GM18861 (cell line): ENCODE measurements at regions not wholly inside any gene's neighbourhood (a gene's known extent, or its start where the extent isn't known, plus 50 kb on each side); places are given as distances from the start of the nearest gene placed in this dataset.

Source experiments
- ATAC-seq: cut with Tn5 transposase; IDR thresholded peaks from one replicate; pipeline ENCODE4 v1.9.1; 2021; ENCODE audit not compliant: unreplicated experiment

- ATAC-seq: no peak
Measured at GRCh38 chr2:173664513-173664910, 300.7 kb downstream of the SP3 start.

DNA sequence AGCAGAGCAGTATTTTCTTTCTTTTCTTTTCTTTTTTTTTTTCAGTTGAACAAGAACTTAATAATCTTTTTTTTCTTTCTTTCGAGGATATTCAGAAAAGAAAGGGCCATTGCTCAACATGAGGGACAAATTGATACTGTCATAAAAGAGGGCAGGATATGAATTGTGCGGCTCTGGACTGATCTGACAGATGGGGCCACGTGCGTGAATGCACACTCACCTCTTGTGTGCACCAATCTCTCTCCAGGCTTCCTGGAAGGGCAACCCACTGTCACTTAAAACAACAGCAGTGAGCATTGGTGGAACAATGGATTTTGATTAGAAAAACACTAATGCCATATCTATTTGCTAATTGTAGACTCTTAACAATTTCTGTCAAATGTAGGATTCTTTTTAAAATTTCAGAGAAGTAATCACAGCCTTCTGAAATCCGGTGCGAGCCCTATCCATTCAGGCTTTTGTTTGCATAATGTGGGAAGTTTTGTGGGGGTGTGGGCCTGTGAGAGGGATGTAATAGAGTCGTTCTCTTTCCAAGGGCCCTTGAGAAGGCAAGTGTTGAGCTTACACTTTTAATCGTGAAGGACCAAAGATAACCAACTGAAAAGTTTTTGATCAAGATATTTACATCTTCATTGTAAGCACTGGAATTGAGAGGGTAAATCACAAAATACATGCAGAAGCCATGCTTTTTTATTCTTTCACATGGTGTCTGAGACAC lies 298.8 kb downstream of the SP3 start:
- ATAC-seq: no peak

- no peak for ATAC-seq
Measured at GRCh38 chr2:173667014-173667413, 298.2 kb downstream of the SP3 start.

- no peak for ATAC-seq
Measured at GRCh38 chr2:173667415-173667814, 297.8 kb downstream of the SP3 start.

DNA sequence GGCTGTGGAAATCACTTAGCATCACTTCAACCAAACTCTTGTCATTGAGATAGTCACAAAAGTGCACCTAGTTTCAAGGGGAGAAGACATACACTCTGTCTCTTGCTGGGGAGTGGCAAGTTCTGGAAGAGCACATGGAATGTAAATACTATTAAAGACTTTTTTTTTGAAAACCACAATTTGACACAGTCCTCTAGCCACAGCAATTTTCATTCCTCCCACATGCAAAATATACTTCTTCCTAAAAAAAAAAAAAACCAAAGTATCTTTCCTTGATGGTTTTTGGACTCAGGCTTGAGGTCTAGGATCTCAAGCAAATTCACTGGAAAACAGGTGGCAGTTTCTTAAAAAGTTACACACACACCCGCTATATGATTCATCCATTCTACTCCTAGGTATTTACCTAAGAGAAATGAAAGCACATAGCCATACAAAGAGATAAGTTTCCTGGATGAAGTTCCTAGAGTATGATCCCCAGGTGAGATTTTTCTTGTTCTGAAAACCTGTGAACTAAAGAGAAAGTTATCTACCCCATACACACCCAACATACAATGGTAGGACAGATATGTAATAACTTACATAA lies 295.8 kb downstream of the SP3 start:
- no peak for ATAC-seq

DNA sequence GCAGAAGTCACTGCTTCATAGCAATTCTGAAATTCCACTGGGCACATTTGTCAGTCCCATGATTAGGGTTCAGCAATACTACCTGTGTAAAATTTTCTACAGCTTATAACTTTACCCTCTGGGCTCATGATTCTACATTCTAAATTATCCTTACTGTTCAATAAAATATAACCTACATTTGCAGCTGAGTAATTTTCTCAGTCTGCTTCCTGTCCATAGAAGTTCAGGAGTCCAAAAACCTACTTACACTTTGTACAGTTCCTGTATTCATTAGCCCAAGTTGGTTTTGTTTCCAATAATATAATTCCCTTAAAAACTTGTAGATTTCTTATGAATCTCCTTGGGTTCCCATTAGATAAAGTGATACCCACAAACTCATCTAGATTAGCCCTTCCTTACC lies 295.3 kb downstream of the SP3 start:
- no peak for ATAC-seq

DNA sequence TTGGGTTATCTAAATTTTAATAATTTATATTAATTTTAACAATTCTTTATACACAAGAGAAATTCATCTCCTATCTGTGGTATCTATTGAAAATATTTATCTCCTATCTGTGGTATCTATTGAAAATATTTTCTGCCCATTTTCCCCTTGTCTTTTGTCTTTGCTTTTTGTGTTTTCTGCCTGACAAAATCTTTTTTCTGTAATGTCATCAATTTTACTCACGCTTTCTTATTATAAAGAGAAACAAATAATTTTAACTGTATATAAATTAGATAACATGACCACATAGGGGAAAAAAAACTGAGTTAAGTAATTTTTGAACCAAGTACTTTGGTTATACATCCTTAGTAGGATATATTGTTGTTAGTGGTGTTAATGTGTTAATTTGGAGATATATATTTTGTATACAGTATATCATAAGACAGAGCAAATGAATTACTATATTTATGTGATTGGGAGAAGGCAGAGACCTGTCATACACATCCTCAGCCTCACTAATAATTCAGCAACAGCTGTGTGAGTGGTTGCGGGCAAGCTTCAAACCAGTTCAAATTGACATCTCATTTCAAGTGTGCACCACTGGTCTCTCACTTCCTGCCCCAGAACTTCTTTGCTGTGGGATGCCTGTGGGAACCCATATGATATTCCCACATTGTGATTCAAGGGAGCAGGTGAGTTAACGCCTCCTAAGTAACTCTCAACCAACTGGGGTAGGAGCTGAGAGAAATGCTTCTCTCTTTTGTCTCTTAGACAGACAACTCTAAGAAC lies 292.4 kb downstream of the SP3 start:
- no peak for ATAC-seq

GRCh38 chr2:173673640-173674039 lies 291.5 kb downstream of the SP3 start:
- no peak for ATAC-seq

DNA sequence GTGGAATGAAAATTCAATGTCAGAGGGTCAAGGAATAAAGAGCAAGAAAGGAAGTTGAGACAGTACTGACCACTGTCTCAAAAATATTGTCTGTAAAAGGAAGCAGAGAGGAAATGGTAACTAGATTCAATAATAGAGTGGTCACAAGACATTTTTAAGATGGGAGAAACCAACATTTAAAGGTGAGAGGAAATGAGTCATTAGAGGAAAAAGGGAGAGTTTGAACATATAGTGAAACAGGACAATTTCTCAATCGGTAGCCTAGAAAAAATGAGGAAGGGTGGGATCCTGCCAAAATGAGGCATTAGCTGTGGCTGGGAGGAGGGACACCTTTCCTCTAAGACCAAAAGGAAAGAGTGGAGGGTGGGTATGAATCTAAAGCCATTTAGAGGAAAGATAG lies 288.5 kb downstream of the SP3 start:
- ATAC-seq: no peak

GRCh38 chr2:173678186-173678585 lies 287.0 kb downstream of the SP3 start:
- ATAC-seq: no peak

- no peak for ATAC-seq
Measured at GRCh38 chr2:173680574-173680973, 284.6 kb downstream of the SP3 start.

DNA sequence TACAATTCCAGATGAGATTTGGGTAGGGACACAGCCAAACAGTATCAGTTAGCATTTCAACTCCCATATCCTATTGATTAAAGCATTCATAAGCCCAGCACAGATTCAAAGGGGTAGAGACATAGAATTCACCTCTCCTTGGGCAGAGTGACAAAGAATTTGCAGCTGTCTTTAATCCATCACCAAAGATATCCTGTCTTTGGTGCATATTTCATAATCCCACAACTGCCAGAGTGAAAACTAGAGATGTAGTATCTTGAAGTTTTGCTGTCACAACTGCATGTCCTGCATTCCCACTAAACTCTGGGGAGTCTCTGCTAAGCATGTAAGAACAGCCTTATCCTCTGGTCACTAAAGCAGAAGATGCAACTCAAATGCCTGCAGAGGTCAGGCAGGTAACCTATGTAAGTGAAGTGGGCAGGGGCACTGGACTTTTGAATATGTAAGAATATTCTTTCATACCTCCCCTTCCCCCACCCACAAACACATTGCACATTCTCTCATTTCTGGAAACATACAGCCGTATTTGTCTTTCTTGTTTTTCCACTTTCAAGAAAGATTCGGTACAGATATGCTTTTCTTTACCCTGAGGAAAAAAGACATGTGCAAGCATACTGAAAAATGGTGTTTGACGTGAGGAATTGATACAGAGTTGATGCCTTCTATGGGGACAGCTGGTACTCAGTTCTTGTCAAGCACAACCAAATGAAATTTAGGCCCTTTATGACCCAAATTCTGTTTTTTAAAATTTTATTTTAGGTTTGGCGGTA lies 283.1 kb downstream of the SP3 start:
- no peak for ATAC-seq

DNA sequence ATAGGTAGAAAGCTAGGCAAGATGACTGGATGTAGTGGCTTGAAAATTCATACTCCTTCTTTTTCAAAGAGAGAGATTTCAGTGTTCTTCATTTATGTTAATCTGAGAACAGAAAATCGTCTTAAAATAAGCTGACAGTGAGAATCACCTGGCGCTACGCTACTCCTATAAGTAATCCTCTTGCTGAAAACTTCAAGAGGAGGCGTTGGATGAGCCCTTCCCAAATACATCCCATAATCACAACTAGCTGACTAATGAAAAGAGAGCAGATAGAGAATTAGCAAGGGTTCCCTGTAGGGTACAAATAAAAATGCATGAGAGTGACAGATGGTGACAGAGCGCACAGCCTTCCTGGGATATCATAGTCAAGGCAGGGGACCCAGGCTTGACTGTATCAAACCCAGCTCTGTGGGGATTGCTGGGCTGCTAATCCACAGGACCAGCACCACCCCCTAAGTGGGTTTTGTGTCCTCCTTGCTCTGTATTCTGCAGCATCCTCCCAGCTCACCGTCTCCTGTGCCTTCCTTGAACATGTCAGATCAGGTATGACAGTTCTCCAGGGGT lies 280.2 kb downstream of the SP3 start:
- ATAC-seq: no peak

DNA sequence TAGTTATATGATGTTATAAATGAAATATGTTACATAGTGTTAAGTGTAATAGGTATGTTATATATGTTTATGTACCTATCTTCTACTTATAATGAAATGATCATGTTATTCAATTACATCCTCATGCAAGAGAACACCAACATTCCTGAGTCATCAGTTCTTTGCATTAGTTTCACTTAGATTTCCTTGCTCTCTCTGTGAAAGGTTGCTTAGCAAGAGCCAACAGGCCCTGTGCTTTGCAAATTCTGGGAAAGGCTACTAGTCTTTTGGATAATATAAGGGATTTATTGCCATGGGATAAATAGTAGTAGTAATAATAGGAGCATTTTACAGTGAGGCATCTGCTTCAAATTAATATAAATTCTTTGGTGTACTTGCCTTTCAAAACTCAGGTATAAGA lies 274.8 kb downstream of the SP3 start:
- ATAC-seq: no peak

GRCh38 chr2:173692068-173692467 lies 273.1 kb downstream of the SP3 start:
- no peak for ATAC-seq

- ATAC-seq: no peak
Measured at GRCh38 chr2:173693044-173693589, 272.1 kb downstream of the SP3 start.

DNA sequence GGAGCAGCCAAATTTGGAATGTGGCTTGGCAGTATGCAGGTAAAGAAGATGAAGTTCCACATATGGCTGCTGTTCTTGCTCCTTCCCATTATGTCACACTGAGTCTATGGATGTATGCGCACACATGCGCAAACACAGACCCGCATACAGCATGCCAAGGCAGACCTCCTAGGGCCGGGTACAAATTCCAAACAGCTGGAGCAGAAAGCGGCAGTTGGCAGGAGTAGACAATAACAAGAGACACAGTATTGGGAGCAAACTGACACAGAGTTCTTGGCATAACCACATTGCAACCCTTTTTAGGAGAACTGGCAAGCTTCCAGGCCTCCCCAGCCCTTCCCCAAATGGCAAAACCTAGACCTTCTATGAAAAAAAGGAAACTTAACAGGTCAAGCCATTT lies 268.9 kb downstream of the SP3 start:
- ATAC-seq: no peak

GRCh38 chr2:173697929-173698328 lies 267.2 kb downstream of the SP3 start:
- no peak for ATAC-seq

DNA sequence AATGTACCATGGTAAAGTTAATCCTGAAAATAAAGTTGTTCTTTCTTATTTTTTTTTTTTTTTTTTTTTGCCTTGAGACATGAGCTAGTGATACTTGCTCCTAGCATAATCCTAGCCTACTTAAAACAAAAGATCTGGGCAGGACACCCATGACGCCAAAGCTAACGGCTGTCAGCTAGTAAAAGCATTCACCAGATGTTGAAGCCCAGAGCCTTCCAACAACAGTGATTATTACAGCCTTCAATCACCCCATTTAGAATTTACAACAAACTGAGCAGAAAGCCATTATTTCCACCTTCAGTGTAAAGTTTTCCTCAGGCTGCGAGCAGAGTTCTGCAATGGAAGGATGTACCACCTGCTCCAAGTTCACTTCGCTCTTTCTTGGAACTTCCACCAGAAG lies 259.5 kb downstream of the SP3 start:
- ATAC-seq: no peak

DNA sequence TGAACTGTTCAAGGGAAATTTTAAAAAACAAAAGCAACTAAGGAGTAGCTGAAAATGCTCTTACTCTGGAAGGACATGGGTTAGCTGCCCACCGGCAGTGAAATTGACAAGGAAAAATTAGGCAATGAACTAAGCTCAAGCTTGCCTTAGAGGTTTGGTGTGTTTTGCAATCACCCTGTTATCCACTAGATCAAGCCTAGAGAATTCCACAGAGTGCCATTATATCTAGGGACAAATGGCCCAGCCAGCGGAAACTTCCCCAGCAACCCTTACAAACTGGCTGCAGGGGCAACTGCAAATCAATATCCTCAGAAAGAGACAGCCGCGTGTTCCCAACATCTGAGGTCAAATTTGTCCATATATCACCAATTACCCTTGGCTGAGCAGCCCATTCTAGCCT lies 258.2 kb downstream of the SP3 start:
- no peak for ATAC-seq

DNA sequence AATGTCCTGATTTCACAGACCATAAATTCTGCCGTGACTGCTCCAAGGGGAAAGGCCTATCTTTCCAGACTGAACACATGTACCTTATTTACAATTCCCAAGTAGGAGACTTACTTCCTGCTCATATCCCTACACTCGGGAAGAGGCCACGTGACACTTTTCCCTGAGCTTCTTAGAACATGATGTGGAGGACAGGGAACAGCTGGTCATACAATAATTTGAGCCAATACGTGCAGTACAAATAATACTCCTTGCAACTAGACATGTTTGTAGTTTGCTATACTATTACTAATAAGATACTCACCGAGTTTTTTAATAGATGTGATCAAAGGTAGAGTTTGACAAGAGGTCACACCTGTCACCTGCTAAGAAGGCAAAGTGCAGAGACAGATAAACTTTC lies 256.4 kb downstream of the SP3 start:
- ATAC-seq: no peak
